EH (cell line): ENCODE measurements at regions not wholly inside any gene's neighbourhood (a gene's known extent, or its start where the extent isn't known, plus 50 kb on each side); places are given as distances from the start of the nearest gene placed in this dataset.
"Not testable (repeated sequence)": the region's sequence is repeated elsewhere in the genome, so short reads cannot be mapped to it uniquely, and the experiment has no call there.

Source experiments
- DNase-seq: peaks from one replicate; pipeline ENCODE4 v3.0.0-alpha.2; 2015; ENCODE audit warnings: low read depth

DNA sequence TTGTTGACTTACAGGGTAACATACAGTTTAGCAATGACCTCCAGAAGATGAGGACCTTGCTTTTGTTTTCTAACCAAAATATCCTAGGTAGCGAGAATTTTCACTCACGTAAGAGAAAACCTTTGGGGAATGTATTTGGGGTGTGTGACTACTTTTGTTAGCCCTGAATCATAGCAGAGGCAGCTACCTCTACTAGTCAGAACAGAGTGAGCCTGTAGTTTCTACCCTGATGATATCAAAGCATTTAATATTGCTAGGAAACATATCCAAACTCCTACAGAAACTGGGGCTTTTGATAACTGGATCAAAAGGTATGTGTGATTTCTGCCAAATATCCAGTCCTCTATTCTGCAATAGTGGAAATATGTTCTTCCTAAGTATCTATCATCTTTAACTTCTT, 462.6 kb upstream of the ZEB2 start:
- no peak for DNase-seq

DNA sequence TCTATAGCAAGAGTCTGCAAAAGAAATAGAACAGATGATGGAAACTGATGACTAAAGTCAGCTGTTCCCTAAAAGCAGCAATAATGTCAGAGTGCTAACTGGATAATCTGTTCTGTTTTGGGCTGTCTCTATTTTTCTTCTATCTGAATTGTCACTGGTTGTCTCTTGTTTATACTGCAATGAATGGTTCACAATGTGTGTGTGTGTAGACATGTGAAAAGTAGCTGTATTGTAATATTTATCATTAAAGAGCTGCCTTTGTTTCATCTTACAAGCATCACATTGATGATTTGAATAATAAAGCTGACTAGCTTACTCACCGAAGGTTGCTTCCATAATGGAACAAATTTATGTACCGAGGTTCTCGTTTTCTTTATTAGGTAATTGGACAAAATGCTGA, 456.0 kb upstream of the ZEB2 start:
- DNase-seq: no peak

DNA sequence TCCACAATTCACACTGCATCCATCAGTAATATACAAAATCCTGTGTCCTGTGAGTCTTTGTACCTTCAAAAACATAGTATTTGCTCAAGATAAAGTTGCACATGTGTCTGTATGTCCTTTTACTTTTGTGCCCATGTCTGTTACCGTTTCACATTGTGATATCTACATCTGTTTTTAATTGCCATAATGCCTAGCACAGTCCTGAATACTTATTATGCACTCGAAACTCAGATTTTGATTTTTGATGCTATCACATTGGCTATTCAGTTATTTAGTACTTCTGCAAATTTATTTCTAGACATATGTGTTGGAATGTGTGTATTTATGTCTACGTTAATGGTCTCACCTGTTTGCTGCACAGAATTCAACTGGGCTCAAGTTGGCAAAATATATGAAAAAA, 452.8 kb upstream of the ZEB2 start:
- DNase-seq: no peak

DNA sequence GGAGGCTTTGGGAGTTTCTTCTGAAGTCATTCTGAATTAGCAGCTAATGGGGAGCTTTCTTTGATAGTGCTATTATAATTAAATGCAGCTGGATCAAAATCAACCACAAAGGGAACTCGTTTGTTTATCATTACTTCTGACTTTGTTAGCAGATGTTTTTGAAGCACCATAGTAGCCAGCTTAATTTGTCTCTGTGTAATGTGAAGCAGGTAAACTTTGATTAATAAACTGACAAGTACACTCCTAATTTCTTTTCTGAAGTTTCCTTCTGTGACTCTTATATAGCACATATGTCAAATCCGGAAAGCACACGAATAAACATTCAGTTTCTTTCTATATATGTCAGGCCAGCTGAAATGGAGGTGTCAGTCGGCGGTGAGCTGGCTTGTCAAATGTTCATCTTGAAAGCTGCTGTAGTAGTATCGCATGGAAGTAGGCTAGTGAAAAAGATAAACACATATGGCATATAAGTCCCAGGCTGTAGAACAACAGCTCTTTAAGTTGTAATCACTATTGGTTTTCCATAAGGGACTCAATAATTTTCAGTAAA, 451.9 kb upstream of the ZEB2 start:
- peak; percentile 4 for DNase-seq

DNA sequence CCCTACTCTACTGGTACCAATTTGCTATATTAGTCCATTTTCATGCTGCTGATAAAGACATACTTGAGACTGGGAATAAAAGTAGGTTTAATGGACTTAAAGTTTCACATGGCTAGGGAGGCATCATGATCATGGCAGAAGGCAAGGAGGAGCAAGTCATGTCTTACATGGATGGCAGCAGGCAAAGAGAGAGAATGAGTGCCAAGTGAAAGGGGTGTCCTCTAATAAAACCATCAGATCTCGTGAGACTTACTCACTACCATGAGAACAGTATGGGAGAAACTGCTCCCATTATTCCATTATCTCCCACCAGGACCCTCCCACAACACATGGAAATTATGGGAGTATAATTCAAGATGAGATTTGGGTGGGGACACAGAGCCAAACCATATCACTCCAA, 450.5 kb upstream of the ZEB2 start:
- not testable (repeated sequence) for DNase-seq

DNA sequence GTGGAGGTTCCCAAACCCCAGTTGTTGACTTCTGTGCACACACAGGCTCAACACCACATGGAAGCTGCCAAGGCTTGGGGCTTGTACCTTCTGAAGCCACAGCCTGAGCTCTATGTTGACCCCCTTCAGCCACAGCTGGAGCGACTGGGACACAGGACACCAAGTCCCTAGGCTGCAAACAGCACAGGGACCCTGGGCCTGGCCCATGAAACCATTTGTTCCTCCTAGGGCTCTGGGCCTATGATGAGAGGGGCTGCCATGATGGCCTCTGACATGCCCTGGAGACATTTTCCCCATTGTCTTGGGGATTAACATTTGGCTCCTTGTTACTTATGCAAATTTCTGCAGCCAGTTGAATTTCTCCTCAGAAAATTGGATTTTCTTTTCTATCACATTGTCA, 449.6 kb upstream of the ZEB2 start:
- DNase-seq: not testable (repeated sequence)

DNA sequence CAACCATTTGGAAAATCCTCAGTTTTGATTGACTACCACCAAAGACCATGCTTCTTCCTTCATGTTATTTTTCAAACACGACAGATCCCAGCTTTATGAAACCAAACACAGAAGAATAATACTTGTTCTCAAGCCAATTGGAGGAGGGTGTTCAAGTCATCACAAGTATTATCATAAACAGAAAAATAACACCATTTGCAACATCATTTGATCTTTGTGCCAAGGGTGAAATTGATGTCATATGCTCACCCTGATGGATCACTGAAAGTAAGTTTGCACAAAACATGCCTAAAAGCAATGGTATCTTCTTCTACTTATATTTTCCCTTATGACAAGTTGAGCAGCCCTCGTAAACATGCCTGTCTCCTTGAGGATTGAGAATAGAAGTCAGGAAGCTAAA, 448.0 kb upstream of the ZEB2 start:
- no peak for DNase-seq

DNA sequence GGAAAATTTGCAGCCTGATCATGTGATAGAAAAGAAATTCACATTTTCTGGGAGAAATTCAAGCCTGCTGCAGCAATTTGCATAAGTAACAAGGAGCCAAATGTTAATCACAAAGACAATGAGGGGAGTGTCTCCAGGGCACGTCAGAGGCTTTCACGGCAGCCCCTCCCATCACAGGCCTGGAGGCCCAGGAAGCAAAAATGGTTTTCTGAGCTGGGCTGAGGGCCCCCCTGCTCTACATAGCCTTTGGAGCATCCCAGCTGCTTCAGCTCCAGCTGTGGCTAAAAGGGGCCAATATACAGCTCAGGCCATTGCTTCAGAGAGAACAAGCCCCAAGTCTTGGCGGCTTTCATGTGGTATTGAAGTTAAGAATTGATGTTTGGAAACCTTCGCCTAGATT, 445.3 kb upstream of the ZEB2 start:
- DNase-seq: no peak

DNA sequence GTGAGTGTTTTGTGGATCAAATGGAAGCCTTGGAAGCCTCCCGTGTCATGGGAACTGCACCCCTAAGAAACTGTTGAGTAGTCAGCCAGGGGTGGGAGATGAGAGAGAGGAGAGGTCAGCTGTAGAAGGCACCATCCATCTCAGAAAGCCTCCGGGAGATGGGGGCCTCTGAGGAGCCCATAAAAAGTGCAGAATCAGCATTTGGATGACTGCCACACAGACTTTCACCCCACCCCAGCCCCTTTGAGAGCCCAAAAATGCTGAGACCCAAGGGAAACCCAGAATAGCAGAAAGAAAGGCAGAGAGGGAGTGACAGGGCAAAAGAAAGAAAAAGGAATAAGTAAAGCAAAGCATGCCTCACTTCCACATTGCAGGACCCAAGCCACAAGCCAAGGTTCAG, 443.1 kb upstream of the ZEB2 start:
- DNase-seq: no peak

DNA sequence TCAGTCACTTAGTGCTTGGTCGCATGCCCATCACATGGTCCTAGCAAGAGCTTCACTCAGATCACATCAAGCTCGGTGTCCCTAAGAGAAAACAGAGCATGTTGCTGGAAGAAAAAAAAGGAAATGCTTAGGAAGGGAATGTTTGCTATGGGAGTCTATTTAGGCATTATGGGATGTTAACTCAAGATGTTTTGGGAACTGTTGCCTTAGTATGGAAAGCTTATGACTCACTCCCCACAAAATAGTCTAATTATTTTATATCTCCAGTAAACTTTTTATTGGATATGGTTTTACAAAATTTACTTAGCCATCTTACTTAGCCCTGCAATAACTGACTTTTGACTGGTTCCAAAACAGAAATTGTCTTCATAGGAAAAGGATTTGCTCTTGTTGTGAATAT, 439.5 kb upstream of the ZEB2 start:
- peak; percentile 75 for DNase-seq

DNA sequence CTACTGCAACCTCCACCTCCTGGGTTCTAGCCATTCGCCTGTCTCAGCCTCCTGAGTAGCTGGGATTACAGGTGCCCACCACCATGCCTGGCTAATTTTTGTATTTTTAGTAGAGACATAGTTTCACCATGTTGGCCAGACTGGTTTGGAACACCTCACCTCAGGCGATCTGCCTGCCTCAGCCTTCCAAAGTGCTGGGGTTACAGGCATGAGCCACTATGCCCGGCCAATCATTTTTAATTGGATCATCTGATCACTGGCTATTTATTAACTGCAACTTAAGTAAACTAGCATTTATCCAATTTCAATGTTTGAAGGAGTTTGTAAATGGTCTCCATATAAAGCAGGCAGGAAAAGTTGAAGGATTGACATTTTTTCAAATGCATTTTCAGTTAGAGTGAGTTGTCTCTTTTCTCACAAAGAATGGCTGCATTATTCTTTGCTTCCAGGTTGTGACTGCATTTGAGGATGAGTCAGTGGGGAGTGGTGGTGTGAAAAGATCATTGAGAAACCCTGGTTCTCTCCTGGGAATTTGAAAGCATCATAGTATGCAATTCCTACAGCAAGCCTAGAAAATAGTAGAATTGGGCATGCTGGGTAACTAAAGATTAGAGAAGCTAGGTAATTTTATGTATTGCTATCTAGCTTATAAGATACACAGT, 431.1 kb upstream of the ZEB2 start:
- peak; percentile 83 for DNase-seq

DNA sequence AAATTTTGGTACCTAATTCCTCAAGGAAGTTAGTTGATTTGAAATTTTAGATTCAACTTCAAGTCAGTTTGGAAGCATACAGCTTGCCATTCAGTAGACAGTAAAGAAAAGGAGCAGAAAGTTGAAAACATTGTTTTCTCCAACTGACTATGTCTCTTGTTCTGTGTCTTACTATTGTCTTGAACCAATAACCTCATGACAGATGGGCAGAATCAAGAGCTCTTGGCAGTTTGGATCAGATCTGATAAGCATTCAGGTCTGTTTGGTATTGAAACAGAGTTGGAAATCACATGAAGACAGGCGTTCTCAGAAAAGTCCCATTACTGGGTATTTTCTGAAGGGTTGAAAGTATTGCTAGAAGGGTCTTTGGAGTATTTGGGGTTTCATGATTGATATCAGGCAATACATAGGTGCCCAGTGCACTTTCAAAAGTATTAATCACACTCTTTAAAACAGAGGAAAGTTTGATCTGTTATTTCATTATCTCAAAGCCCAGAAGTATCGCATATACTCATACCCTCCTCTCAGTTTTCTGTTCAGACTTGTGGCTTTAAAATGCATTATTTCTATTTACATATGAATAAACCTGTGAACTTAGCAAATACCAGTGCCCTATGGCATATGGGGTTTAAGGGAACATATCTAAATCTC, 428.4 kb upstream of the ZEB2 start:
- DNase-seq: no peak

DNA sequence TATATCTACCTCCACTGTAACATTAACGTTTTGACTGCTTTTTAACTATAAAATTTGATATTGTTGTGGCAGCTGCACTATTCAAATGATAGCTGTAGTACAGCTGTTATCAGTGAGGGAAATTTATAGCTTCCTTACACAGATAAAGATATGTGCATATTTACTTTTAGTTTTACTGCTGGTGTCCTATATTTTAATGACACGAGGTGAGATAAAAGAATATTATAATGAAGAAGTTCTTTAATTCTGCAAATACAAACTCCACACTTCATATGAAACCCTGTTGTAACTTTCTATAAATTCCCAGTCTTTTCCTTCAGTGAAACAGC, 427.8 kb upstream of the ZEB2 start:
- no peak for DNase-seq

DNA sequence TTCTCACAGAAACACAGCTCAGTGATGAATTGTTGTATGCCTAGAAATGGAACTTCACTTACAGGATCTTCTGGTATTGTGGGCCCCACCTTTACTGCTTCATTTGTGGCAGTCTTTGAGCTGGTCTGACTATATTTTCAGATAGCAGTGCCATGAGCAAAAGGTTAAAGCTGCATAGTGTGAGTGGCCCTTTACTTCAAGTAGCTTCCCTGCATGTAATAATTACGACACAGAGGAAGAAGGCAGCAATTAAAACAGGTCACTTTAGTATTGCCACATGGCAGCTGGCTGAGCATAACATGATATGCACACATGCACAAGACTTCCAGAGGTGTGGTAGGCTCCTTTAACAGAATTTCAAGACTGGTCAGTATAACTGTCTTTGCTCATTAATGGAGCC, 426.3 kb upstream of the ZEB2 start:
- DNase-seq: peak; percentile 15

DNA sequence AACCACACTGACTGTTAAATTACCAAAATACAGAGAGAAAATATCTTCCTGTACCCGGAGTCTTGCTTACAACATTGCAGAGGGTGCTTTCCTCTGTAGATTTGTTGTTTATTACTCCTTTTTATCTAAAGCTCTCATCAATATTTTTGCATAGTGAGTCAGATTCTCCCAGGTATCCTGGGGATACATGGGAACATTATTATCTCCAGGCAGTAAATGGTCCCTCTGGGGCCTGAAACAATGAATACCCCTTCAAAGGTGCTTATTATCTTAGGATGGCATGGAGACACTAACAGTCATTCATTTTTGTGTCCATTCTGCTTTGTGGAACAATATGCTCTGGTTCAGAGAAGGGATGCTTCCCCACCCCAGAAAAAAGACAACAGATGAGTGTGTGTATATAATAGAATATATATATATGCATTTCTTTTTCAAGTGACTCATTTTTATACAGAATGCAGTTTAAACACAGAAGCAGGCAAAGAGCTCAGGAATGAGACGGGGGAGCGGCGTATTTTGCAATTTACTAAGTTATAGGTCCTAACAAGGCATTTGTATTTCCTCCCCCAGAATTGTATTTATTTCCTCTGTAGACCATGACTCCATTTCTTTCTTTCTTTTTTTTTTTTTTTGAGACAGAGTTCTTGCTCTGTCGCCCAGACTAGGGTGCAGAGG, 424.8 kb upstream of the ZEB2 start:
- peak; percentile 18 for DNase-seq

DNA sequence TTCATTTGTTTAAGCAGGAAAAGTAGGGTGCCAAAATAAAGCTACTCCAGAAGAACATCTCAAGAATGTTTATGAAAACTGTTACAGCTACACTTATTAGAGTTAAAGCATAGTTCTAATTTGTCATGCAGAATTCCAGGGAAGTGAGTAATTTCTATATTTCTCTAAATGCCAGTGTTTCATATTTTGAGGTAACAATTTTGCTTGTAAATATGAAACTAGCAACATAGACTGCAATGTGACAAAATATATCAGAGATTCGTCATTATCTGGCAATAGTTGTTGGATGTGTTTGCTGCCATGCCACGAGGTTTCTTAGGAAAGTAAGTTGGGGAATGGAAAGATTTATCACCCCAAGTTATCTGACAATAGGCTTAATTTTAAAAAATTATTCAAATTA, 424.1 kb upstream of the ZEB2 start:
- DNase-seq: peak; percentile 83

DNA sequence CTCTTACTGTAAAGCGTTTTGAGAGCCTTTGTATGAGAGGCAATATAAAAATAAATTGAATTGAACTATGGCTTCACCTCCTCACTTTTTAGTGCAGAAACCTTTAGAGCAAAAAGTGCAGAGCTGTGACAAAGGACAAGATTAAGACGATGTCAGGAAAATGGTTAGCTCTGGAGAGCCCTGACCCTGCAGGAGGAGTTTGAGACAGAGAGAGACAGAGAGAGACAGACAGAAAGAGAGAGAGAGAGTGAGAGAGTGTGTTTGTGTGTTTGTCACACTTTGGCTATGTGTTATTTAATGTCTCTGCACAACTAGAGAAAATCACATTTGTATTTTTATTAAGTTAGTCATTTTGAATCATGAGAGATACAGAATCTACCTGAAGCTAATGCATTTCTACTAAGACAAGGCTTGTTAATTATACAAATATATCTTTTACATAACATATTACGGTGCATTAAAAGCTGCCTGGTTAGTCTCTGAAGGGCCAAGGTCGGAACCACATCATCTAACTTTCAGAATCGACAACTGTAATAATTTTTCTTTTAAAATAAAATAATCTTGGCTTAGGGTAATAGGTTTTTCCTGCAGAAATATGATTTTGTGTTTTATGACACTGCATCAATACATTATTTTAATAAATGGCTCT, 423.5 kb upstream of the ZEB2 start:
- no peak for DNase-seq

DNA sequence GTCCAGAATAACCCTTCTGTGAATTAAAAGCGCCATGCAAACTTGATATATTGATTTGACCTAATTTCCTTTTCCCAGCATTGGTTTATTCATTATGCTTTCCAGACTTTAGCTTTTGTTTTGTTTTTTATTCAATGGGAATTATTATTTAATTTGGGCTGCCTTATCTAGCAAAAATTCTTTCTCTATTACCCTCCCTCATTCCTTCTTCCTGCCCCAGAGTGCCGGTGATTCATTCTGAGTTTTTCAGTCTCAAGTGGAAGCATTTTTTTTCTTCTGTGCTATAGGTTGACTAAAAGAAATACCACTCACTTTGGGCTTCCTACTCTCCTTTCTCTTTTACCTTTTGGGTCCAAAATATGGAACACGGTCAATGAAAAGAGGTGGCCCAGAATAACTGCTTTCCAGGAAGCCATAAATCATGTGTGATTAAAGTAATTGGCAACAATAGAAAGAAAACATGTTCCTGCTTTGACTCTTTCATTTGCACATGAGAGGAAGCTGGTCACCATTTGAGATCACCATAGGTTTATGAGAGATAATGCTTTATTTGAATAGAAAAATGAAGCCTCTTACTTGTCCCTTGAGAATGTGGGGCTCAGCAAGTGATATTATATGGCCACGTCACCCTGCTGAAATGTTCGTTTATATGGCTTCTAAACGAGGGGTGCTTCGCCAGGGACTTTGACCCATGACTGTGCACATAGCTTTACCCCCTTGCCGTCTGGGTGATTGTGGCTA, 422.8 kb upstream of the ZEB2 start:
- peak; percentile 81 for DNase-seq

DNA sequence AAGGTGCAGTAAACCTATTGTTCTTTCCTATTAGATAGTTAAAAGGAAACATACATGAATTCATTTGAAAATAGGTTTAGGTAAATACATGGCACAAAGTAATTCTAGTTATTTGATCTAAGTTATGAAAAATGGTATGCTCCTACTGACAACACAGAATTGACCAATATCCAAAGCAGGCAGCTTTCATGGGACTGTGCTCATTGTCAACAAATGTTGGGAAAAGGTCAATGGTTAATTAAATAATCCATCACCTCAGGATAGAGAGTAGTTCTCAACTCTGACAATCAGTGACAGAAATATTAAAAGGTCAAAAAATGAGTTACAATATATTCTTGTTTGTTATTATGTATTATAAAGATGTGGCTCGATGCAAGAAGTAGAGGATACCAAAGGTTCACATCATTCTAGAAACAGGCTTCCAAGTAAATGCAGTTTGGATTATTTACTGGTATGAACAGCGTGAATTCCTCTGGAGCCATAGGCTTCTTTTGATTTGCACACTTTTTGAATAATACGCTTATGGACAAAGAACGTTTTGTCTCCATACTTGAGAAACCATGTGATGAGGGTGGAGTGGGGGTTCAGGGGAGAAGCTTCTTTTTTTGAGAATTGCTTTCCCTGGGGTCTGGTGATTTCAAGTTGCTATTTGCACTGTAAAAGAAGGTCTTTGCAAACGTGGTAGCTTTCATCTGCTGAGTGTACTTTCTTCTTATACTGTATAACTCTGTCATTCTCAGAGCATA, 422.0 kb upstream of the ZEB2 start:
- DNase-seq: no peak

DNA sequence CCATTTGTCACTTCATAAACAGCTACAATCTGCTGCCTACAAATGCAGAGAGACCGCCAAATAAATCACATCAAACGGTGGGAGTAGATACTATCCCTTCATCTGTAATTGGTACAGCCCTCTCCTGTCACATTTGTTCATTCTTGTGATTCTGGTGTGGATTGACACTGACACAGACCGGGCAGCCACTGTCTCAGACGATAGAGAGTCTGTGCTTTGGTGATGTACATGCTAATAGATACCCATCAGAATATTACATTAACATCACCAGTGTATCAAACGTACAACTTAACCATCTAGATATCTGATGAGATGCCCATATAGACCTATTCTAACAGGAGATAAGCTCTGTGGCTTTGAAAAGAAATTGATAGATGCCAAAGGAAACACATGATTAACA, 419.7 kb upstream of the ZEB2 start:
- DNase-seq: no peak

DNA sequence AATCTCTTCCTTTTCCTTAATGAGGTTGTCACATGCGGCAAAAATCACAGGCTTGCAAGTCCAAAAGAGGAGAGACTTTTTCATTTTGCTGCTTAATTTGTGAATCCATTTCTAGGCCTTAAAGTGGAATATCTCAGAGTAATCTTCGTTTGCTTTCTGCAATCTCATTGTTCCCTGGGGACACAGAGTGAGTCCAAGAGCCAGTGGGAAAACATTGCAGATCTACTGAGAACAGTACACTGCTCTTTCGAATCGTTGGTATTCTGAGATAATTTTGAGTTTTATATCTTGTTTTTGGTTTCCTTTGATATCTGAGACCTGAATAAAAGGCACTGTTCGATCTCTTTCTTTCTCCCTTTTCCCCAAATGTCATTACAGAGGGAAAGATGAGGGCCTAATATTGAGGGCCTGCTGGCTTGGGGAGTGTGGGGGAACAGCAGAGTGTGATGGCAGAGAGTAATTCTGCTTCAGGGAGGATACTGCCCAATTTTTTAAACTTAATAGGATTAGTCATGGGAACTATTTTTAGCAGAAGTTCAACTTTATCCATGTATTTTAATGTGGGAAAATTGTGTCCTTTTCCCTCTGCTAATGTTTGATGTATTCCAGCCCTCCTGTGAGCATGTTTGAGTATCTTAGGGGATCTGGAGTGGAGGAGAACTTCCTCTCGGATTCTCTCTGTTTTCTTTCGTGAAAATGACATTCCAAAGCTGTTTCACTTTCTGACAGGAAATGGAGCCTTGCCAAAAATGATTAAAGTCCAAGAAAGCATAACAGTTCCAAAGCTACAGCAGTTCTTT, 418.2 kb upstream of the ZEB2 start:
- peak; percentile 97 for DNase-seq
